ENCODE measurements at regions not wholly inside any gene's neighbourhood (a gene's known extent, or its start where the extent isn't known, plus 50 kb on each side); places are given as distances from the start of the nearest gene placed in this dataset.

DNA sequence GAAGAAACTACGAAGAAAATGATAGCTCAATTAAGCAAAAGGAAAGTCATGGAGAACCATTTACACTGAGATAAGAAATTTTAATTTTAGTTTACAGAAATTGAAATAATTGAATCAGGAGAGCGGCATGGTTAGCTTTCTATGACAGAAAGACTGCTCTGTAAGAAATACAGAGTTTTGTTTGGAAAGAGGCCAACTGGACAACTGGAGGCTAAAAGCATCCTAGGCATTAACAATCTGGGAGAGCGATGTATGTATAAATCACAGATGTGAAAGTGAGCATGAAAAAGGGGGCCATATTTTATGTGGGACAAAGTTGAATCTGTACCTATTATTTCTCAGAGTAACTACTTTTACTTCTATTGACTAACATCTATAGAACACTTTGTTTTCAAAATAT is 1608.8 kb upstream of the PCDH20 start:
- TF ChIP-seq, protein P1, sequence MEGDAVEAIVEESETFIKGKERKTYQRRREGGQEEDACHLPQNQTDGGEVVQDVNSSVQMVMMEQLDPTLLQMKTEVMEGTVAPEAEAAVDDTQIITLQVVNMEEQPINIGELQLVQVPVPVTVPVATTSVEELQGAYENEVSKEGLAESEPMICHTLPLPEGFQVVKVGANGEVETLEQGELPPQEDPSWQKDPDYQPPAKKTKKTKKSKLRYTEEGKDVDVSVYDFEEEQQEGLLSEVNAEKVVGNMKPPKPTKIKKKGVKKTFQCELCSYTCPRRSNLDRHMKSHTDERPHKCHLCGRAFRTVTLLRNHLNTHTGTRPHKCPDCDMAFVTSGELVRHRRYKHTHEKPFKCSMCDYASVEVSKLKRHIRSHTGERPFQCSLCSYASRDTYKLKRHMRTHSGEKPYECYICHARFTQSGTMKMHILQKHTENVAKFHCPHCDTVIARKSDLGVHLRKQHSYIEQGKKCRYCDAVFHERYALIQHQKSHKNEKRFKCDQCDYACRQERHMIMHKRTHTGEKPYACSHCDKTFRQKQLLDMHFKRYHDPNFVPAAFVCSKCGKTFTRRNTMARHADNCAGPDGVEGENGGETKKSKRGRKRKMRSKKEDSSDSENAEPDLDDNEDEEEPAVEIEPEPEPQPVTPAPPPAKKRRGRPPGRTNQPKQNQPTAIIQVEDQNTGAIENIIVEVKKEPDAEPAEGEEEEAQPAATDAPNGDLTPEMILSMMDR (IDR thresholded peaks at IDR 0.05; ENCODE audit: low read depth, low read length, poor library complexity, severe bottlenecking) = no peak
- no peak for TF ChIP-seq EZH2phosphoT487 (IDR thresholded peaks at IDR 0.05; ENCODE audit: borderline replicate concordance, low read length)
